ENCODE measurements at regions not wholly inside any gene's neighbourhood (a gene's known extent, or its start where the extent isn't known, plus 50 kb on each side); places are given as distances from the start of the nearest gene placed in this dataset.

GRCh38 chr13:85249151-85249550 is 550.1 kb downstream of the SLITRK6 start:
- TF ChIP-seq CTCF (IDR thresholded peaks at IDR 0.05) (no peak), POLR2A (IDR thresholded peaks at IDR 0.05) (no peak), EP300 (IDR thresholded peaks at IDR 0.05) (no peak)
